ENCODE measurements at regions not wholly inside any gene's neighbourhood (a gene's known extent, or its start where the extent isn't known, plus 50 kb on each side); places are given as distances from the start of the nearest gene placed in this dataset.

DNA sequence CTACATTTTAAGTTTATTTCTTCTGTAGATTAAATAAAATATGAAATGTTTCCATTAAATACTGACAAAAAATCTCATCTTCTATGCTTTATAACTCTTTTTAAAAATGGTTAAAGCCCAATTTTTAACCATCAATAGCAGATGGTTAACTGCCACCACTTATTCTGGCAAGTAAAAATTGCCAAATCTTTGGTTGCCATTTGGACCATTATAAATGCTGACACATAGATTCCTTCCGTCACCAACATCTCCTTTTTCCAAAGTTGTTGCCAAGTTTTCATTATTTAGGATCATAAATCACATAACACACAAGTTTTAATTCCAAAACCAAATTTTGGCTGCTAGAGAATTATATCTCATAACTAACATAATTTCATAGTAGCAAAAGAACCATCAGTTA is 1614.3 kb downstream of the REEP3 start:
- H3K27me3 Mint-ChIP-seq (ENCODE audit: unreplicated experiment), result no peaks in the 10 kb centered on the region
- TF ChIP-seq, protein P1, sequence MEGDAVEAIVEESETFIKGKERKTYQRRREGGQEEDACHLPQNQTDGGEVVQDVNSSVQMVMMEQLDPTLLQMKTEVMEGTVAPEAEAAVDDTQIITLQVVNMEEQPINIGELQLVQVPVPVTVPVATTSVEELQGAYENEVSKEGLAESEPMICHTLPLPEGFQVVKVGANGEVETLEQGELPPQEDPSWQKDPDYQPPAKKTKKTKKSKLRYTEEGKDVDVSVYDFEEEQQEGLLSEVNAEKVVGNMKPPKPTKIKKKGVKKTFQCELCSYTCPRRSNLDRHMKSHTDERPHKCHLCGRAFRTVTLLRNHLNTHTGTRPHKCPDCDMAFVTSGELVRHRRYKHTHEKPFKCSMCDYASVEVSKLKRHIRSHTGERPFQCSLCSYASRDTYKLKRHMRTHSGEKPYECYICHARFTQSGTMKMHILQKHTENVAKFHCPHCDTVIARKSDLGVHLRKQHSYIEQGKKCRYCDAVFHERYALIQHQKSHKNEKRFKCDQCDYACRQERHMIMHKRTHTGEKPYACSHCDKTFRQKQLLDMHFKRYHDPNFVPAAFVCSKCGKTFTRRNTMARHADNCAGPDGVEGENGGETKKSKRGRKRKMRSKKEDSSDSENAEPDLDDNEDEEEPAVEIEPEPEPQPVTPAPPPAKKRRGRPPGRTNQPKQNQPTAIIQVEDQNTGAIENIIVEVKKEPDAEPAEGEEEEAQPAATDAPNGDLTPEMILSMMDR (IDR thresholded peaks at IDR 0.05; ENCODE audit: unreplicated experiment), result no peak
- no peak overlapping the region for H3K27ac Mint-ChIP-seq (ENCODE audit: unreplicated experiment)
- CTCF ChIA-PET, result no interaction called here
- BruUV-seq (replicated peaks), result no TSS peak
- H3K36me3 Mint-ChIP-seq (ENCODE audit: insufficient read depth, unreplicated experiment), result no peaks in the 10 kb centered on the region
- no peaks in the 10 kb centered on the region for H3K4me1 Mint-ChIP-seq (ENCODE audit: low read depth, unreplicated experiment)
- no peak overlapping the region for H3K4me3 Mint-ChIP-seq (ENCODE audit: low read depth, unreplicated experiment)
- no peaks in the 10 kb centered on the region for H3K9me3 Mint-ChIP-seq (ENCODE audit: low read depth, unreplicated experiment)
- no peak for DNase-seq
- intact Hi-C loops (cut with micrococcal nuclease; ENCODE audit: unreplicated experiment), result no loop called here

DNA sequence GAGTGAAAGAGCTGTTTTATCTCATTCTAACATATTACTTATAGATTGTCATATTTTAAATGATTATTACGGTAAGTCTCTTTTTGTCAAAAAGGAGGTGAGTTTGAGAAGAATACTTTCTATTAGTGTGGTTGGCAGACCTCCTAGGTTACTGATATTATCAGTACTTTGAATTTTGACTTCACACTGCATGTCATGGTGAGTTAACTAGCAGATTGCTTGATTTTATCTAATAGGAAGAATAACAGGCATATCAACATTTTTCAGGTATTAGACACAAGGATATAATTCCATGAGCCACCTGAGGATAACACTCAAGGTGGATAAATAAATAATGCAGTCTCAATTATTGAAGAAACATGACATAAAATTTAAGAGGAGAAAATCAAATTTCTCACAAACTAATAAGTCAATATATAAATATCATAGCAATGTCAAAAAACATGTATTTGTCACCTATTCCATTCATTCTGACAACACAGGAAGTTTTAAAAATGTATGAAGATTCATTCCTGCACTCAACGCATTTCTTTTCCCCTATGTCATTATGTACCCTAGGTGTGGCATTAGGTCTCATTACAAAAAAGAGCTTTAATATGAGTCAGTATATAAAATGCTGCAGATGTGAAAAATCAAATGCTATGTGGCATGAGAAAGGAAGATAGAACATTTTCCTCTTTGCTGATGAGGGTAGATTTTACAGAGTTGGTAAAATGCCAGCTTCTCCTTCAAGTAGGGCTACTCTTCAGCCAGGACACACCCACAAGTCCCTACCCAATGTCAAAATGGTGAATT is 1621.6 kb downstream of the REEP3 start:
- H3K36me3 Mint-ChIP-seq (ENCODE audit: insufficient read depth, unreplicated experiment), result no peaks in the 10 kb centered on the region
- H3K4me1 Mint-ChIP-seq (ENCODE audit: low read depth, unreplicated experiment), result no peaks in the 10 kb centered on the region
- H3K4me3 Mint-ChIP-seq (ENCODE audit: low read depth, unreplicated experiment), result no peak overlapping the region
- H3K27ac Mint-ChIP-seq (ENCODE audit: unreplicated experiment), result no peak overlapping the region
- no peaks in the 10 kb centered on the region for H3K27me3 Mint-ChIP-seq (ENCODE audit: unreplicated experiment)
- intact Hi-C loops (cut with micrococcal nuclease; ENCODE audit: unreplicated experiment), result no loop called here
- CTCF ChIA-PET, result no interaction called here
- H3K9me3 Mint-ChIP-seq (ENCODE audit: low read depth, unreplicated experiment), result no peaks in the 10 kb centered on the region
- no TSS peak for BruUV-seq (replicated peaks)
- TF ChIP-seq, protein P1 (IDR thresholded peaks at IDR 0.05; ENCODE audit: unreplicated experiment), result no peak
- DNase-seq, result no peak

DNA sequence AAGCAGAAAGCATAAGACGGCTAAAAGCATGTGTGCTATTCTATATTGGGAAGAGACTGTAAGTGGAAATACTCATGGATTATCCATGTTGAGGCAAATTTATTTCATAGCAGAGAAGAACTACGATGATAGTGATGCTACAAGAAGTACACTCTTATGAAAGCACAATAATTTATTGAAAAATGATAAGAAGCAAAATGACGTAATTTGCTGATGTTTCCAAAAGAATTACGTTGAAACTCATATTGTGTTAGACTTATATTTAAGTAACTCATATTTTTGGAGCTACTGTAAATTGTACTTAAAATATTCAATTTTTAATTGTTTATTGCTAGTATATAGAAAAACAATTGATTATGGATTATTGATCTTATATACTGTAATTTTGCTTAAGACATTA is 1622.5 kb downstream of the REEP3 start:
- no peaks in the 10 kb centered on the region for H3K4me1 Mint-ChIP-seq (ENCODE audit: low read depth, unreplicated experiment)
- H3K27me3 Mint-ChIP-seq (ENCODE audit: unreplicated experiment), result no peaks in the 10 kb centered on the region
- DNase-seq, result no peak
- no peaks in the 10 kb centered on the region for H3K36me3 Mint-ChIP-seq (ENCODE audit: insufficient read depth, unreplicated experiment)
- TF ChIP-seq, protein P1 (IDR thresholded peaks at IDR 0.05; ENCODE audit: unreplicated experiment), result no peak
- CTCF ChIA-PET, result no interaction called here
- H3K9me3 Mint-ChIP-seq (ENCODE audit: low read depth, unreplicated experiment), result no peaks in the 10 kb centered on the region
- no peak overlapping the region for H3K27ac Mint-ChIP-seq (ENCODE audit: unreplicated experiment)
- no peak overlapping the region for H3K4me3 Mint-ChIP-seq (ENCODE audit: low read depth, unreplicated experiment)
- no TSS peak for BruUV-seq (replicated peaks)
- intact Hi-C loops (cut with micrococcal nuclease; ENCODE audit: unreplicated experiment), result no loop called here

DNA sequence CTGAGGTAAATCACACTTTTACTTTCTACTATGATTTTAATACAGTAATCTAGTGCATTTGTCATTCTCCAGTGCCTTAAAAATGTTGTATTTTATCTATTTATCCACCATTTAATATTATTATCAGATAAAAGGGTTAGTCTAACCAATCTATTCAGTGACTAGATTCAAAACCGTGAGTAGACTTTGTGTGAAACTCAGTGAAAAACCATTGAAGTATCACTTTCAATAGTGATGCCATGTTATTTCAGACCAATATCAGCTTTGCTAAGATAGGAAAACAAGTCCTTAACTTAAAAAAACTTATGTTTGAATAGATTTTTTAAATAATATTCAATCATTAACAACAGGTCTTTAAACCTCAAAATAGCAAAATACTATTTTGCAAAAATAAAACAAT is 1628.7 kb downstream of the REEP3 start:
- Mint-ChIP-seq H3K27ac (ENCODE audit: unreplicated experiment) (no peak overlapping the region), H3K4me1 (ENCODE audit: low read depth, unreplicated experiment) (no peaks in the 10 kb centered on the region), H3K27me3 (ENCODE audit: unreplicated experiment) (no peaks in the 10 kb centered on the region), H3K4me3 (ENCODE audit: low read depth, unreplicated experiment) (no peak overlapping the region), H3K9me3 (ENCODE audit: low read depth, unreplicated experiment) (no peaks in the 10 kb centered on the region), H3K36me3 (ENCODE audit: insufficient read depth, unreplicated experiment) (no peaks in the 10 kb centered on the region)
- intact Hi-C loops (cut with micrococcal nuclease; ENCODE audit: unreplicated experiment), result no loop called here
- BruUV-seq (replicated peaks), result no TSS peak
- TF ChIP-seq, protein P1 (IDR thresholded peaks at IDR 0.05; ENCODE audit: unreplicated experiment), result no peak
- DNase-seq, result no peak
- CTCF ChIA-PET, result no interaction called here
